ENCODE measurements at regions not wholly inside any gene's neighbourhood (a gene's known extent, or its start where the extent isn't known, plus 50 kb on each side); places are given as distances from the start of the nearest gene placed in this dataset.

DNA sequence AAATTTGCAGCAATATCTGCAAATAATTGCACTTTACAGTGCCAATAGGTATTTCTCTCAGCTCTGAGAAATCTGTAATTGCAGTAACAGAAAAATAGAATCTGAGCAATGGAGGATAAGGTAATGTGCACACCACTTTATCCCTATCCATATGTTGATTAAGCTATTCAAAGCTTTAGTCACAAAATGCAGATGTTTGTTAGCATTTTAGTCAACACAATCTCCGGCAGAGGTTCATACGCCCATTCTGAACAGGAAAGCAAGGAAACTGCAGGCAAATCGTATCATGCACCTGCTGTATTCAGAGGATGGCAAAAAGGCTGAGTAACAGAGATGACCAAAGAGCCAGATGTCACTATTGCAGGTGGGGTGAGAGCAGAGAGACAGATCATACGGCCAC, 566.2 kb upstream of the CDH2 start:
- TF ChIP-seq, protein P1, sequence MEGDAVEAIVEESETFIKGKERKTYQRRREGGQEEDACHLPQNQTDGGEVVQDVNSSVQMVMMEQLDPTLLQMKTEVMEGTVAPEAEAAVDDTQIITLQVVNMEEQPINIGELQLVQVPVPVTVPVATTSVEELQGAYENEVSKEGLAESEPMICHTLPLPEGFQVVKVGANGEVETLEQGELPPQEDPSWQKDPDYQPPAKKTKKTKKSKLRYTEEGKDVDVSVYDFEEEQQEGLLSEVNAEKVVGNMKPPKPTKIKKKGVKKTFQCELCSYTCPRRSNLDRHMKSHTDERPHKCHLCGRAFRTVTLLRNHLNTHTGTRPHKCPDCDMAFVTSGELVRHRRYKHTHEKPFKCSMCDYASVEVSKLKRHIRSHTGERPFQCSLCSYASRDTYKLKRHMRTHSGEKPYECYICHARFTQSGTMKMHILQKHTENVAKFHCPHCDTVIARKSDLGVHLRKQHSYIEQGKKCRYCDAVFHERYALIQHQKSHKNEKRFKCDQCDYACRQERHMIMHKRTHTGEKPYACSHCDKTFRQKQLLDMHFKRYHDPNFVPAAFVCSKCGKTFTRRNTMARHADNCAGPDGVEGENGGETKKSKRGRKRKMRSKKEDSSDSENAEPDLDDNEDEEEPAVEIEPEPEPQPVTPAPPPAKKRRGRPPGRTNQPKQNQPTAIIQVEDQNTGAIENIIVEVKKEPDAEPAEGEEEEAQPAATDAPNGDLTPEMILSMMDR (IDR thresholded peaks at IDR 0.05), result no peak
- TF ChIP-seq ZFX (IDR thresholded peaks at IDR 0.05; ENCODE audit: borderline replicate concordance), result no peak
